GM18520 (cell line): ENCODE measurements at regions not wholly inside any gene's neighbourhood (a gene's known extent, or its start where the extent isn't known, plus 50 kb on each side); places are given as distances from the start of the nearest gene placed in this dataset.

Experiments used
- ATAC-seq: cut with Tn5 transposase; IDR thresholded peaks from one replicate; pipeline ENCODE4 v1.9.1; 2021; ENCODE audit not compliant: unreplicated experiment

- ATAC-seq: no peak
Measured at GRCh38 chr3:43932921-43933320, 242.2 kb downstream of the ABHD5 start.

GRCh38 chr3:43948013-43948412, 257.3 kb downstream of the ABHD5 start:
- no peak for ATAC-seq

GRCh38 chr3:43949594-43949993, 258.9 kb downstream of the ABHD5 start:
- no peak for ATAC-seq

GRCh38 chr3:43950775-43951174, 260.0 kb downstream of the ABHD5 start:
- no peak for ATAC-seq

GRCh38 chr3:43951813-43952212, 261.1 kb downstream of the ABHD5 start:
- no peak for ATAC-seq

- ATAC-seq: no peak
Measured at GRCh38 chr3:43953380-43953779, 262.6 kb downstream of the ABHD5 start.

GRCh38 chr3:43953814-43954692, 263.3 kb downstream of the ABHD5 start:
- ATAC-seq: no peak

GRCh38 chr3:43956945-43957344, 266.2 kb downstream of the ABHD5 start:
- ATAC-seq: no peak

- no peak for ATAC-seq
Measured at GRCh38 chr3:43957553-43957952, 266.8 kb downstream of the ABHD5 start.

GRCh38 chr3:43958005-43958770, 267.4 kb downstream of the ABHD5 start:
- ATAC-seq: no peak

- ATAC-seq: no peak
Measured at GRCh38 chr3:43958973-43959372, 268.2 kb downstream of the ABHD5 start.

GRCh38 chr3:43959498-43960447, 269.0 kb downstream of the ABHD5 start:
- ATAC-seq: no peak

- no peak for ATAC-seq
Measured at GRCh38 chr3:43960448-43960840, 269.7 kb downstream of the ABHD5 start.

- ATAC-seq: no peak
Measured at GRCh38 chr3:43962043-43962442, 271.3 kb downstream of the ABHD5 start.

- ATAC-seq: no peak
Measured at GRCh38 chr3:43963208-43963607, 272.5 kb downstream of the ABHD5 start.

- no peak for ATAC-seq
Measured at GRCh38 chr3:43964640-43965039, 273.9 kb downstream of the ABHD5 start.

- ATAC-seq: no peak
Measured at GRCh38 chr3:43965656-43966055, 274.9 kb downstream of the ABHD5 start.

- ATAC-seq: no peak
Measured at GRCh38 chr3:43966126-43966525, 275.4 kb downstream of the ABHD5 start.

- ATAC-seq: no peak
Measured at GRCh38 chr3:43966530-43966929, 275.2 kb upstream of the TOPAZ1 start.

GRCh38 chr3:43968465-43968864, 273.2 kb upstream of the TOPAZ1 start:
- ATAC-seq: no peak

- ATAC-seq: no peak
Measured at GRCh38 chr3:43969944-43970343, 271.7 kb upstream of the TOPAZ1 start.
